Natural killer cell (primary cell): ENCODE measurements at regions not wholly inside any gene's neighbourhood (a gene's known extent, or its start where the extent isn't known, plus 50 kb on each side); places are given as distances from the start of the nearest gene placed in this dataset.

Experiments used
- ATAC-seq, 3 donors: fragments of 150-1000 bp in 2 of 3; fragments of 200-7000 bp in 1 of 3; cut with Tn5 transposase; 1 replicate in 1 of 3; 2 replicates in 2 of 3; pipeline ENCODE4 v1.10.0; 2021; ENCODE audit warnings: mild to moderate bottlenecking in 2 of 3, moderate library complexity in 2 of 3
- DNase-seq, 2 donors: peaks; one replicate each; pipeline versions ENCODE4 v3.0.0 to v3.0.0-alpha.2; 2013 to 2021; ENCODE audit warnings: mixed read lengths in 1 of 2
- H3K27ac ChIP-seq: one replicate; pipeline ENCODE4 v1.5.1; 2013; ENCODE audit warnings: mild to moderate bottlenecking, low read length
- H3K27me3 ChIP-seq: one replicate; pipeline ENCODE4 v1.6.1; 2013; ENCODE audit warnings: low read length; ENCODE audit not compliant: control insufficient read depth, insufficient read depth
- H3K36me3 ChIP-seq: one replicate; pipeline ENCODE4 v1.6.1; 2013; ENCODE audit warnings: low read length; ENCODE audit not compliant: control insufficient read depth, insufficient read depth
- H3K4me1 ChIP-seq: one replicate; pipeline ENCODE4 v1.6.1; 2013; ENCODE audit warnings: low read length; ENCODE audit not compliant: control insufficient read depth, insufficient read depth
- H3K4me3 ChIP-seq: one replicate; pipeline ENCODE4 v1.5.1; 2013; ENCODE audit warnings: low read length
- H3K9me3 ChIP-seq: one replicate; pipeline ENCODE4 v1.6.1; 2013; ENCODE audit warnings: low read length; ENCODE audit not compliant: control insufficient read depth, insufficient read depth
- H3K27ac Mint-ChIP-seq, 2 donors: one replicate each; pipeline ENCODE4 v1.8.0; 2022; ENCODE audit warnings: mild to moderate bottlenecking in 2 of 2, mixed read lengths in 2 of 2, moderate library complexity in 1 of 2
- H3K27me3 Mint-ChIP-seq, 2 donors: one replicate each; pipeline ENCODE4 v1.8.0; 2022; ENCODE audit warnings: low read depth in 2 of 2, mixed read lengths in 2 of 2
- H3K36me3 Mint-ChIP-seq: one replicate; pipeline ENCODE4 v1.8.0; 2022; ENCODE audit warnings: mixed read lengths
- H3K4me1 Mint-ChIP-seq, 2 donors: one replicate each; pipeline ENCODE4 v1.8.0; 2022; ENCODE audit warnings: mixed read lengths in 2 of 2
- H3K4me3 Mint-ChIP-seq: one replicate; pipeline ENCODE4 v1.8.0; 2022; ENCODE audit warnings: mild to moderate bottlenecking, moderate library complexity, mixed read lengths
- H3K9me3 Mint-ChIP-seq, 2 donors: one replicate each; pipeline ENCODE4 v1.8.0; 2022; ENCODE audit warnings: mixed read lengths in 2 of 2
- CTCF ChIP-seq: fragments of 200-600 bp; IDR thresholded peaks from one replicate; pipeline ENCODE4 v1.8.0; 2022; ENCODE audit warnings: antibody characterized with exemption
- WGBS: methylation state at CpG from one replicate; pipeline ENCODE4 v1.1.7; 2013; ENCODE audit warnings: missing lambda C conversion rate; ENCODE audit not compliant: insufficient coverage; 5-methylcytosine and 5-hydroxymethylcytosine counted together
- intact Hi-C: fragments of 100-400 bp; cut with micrococcal nuclease; formaldehyde crosslinking; loops from one replicate; pipeline ENCODE4 v1.14.2; 2022

GRCh38 chr6:159431750-159432149 lies 261.3 kb downstream of the SOD2 start:
- H3K27ac Mint-ChIP-seq: no peak overlapping the region
- 100% methylated on average over 1 of the region's 1 CpG for WGBS
- DNase-seq: no peak

GRCh38 chr6:159430323-159430722 lies 261.1 kb downstream of the FNDC1 start:
- H3K27me3 Mint-ChIP-seq: peaks cover 5 to 21% of the 10 kb centered on the region in 2 donors
- H3K4me1 Mint-ChIP-seq: no peaks in the 10 kb centered on the region
- no peaks in the 10 kb centered on the region for H3K36me3 Mint-ChIP-seq
- ATAC-seq: no peak
- Histone ChIP-seq H3K36me3 (no peaks in the 10 kb centered on the region), H3K27me3 (no peaks in the 10 kb centered on the region), H3K9me3 (peaks cover 19% of the 10 kb centered on the region), H3K4me3 (no peak overlapping the region), H3K4me1 (no peaks in the 10 kb centered on the region), H3K27ac (no peak overlapping the region)
- intact Hi-C loops: no loop called here
- TF ChIP-seq CTCF: no peak
- no peak overlapping the region for H3K27ac Mint-ChIP-seq
- DNase-seq: no peak
- no peak overlapping the region for H3K4me3 Mint-ChIP-seq
- 94% methylated on average over 3 of the region's 3 CpGs for WGBS
- H3K9me3 Mint-ChIP-seq: peaks cover 4 to 7% of the 10 kb centered on the region in 2 donors

More at GRCh38 chr6:159431750-159432149, 261.3 kb downstream of the SOD2 start:
- Mint-ChIP-seq H3K4me1 (no peaks in the 10 kb centered on the region), H3K27me3 (peaks cover 5 to 22% of the 10 kb centered on the region in 2 donors), H3K4me3 (no peak overlapping the region), H3K36me3 (no peaks in the 10 kb centered on the region), H3K9me3 (peaks cover 4 to 7% of the 10 kb centered on the region in 2 donors)
- intact Hi-C loops: no loop called here
- no peak overlapping the region for H3K4me3 ChIP-seq
- TF ChIP-seq CTCF: no peak
- peaks cover 19% of the 10 kb centered on the region for H3K9me3 ChIP-seq
- H3K36me3 ChIP-seq: no peaks in the 10 kb centered on the region
- H3K27ac ChIP-seq: no peak overlapping the region
- no peak for ATAC-seq
- H3K4me1 ChIP-seq: no peaks in the 10 kb centered on the region
- H3K27me3 ChIP-seq: no peaks in the 10 kb centered on the region

GRCh38 chr6:159429433-159429832 lies 260.2 kb downstream of the FNDC1 start:
- intact Hi-C loops: no loop called here
- Mint-ChIP-seq H3K4me1 (no peaks in the 10 kb centered on the region), H3K9me3 (peaks cover 4% of the 10 kb centered on the region in 2 donors), H3K36me3 (no peaks in the 10 kb centered on the region), H3K4me3 (no peak overlapping the region), H3K27me3 (peaks cover 5 to 24% of the 10 kb centered on the region in 2 donors), H3K27ac (no peak overlapping the region)
- 90% methylated on average over 2 of the region's 2 CpGs for WGBS
- TF ChIP-seq CTCF: no peak
- no peaks in the 10 kb centered on the region for H3K36me3 ChIP-seq
- H3K4me1 ChIP-seq: no peaks in the 10 kb centered on the region
- DNase-seq (no peak), ATAC-seq (no peak)
- no peak overlapping the region for H3K27ac ChIP-seq
- peaks cover 14% of the 10 kb centered on the region for H3K9me3 ChIP-seq
- H3K4me3 ChIP-seq: no peak overlapping the region
- no peaks in the 10 kb centered on the region for H3K27me3 ChIP-seq

GRCh38 chr6:159427771-159428170 lies 258.6 kb downstream of the FNDC1 start:
- no peaks in the 10 kb centered on the region for H3K4me1 Mint-ChIP-seq
- no peaks in the 10 kb centered on the region for H3K9me3 Mint-ChIP-seq
- H3K36me3 Mint-ChIP-seq: no peaks in the 10 kb centered on the region
- ATAC-seq (no peak), DNase-seq (no peak)
- Histone ChIP-seq H3K36me3 (no peaks in the 10 kb centered on the region), H3K9me3 (peaks cover 3% of the 10 kb centered on the region), H3K27me3 (no peaks in the 10 kb centered on the region), H3K4me3 (no peak overlapping the region), H3K4me1 (no peaks in the 10 kb centered on the region), H3K27ac (no peak overlapping the region)
- H3K27me3 Mint-ChIP-seq: peaks cover 7 to 24% of the 10 kb centered on the region in 2 donors
- H3K4me3 Mint-ChIP-seq: no peak overlapping the region
- intact Hi-C loops: no loop called here
- WGBS: 61% methylated on average over 3 of the region's 3 CpGs
- no peak overlapping the region for H3K27ac Mint-ChIP-seq
- TF ChIP-seq CTCF: no peak
